Heart left ventricle (tissue), 13 donors: ENCODE measurements at regions not wholly inside any gene's neighbourhood (a gene's known extent, or its start where the extent isn't known, plus 50 kb on each side); places are given as distances from the start of the nearest gene placed in this dataset.

Experiments
- POLR2A ChIP-seq, 2 donors: fragments of 450-650 bp; IDR thresholded peaks; one replicate each; pipeline ENCODE4 v1.6.1; 2017; ENCODE audit warnings: antibody characterized with exemption in 2 of 2, mild to moderate bottlenecking in 2 of 2, moderate library complexity in 2 of 2
- TF ChIP-seq, protein P1 (sequence below), 12 donors: fragments of 200-600 bp; sonication (generic) in 4 of 12; IDR thresholded peaks; one replicate each; pipeline versions ENCODE4 v1.5.0 to v1.8.0; 2018 to 2022; ENCODE audit warnings: antibody characterized with exemption in 12 of 12, mild to moderate bottlenecking in 5 of 12
- donor health status: ischemic (EF 13 %, LVEDD 7.1; RV severe dilation, severe dysfunction).
- donor health status: DM: no; HTN: yes; CAD: no.
- donor health status: DM: no; HTN: no; CAD: no.
- donor health status: ischemic (EF 25% LVEDD 6.9; RV normal size, moderate dysfunction).
- donor health status: ischemic (EF 25% LVEDD 5.7; RV mildly dilated, moderate dysfunction).
- donor health status: ischemic (EF 35%, LVEDD 5.7; RV mildly dilated, moderate dysfunction).
- donor health status: nonischemic (EF 11% LVEDD 7.7; RV severe dilation, severe dysfunction).
- donor health status: DM: yes; HTN: yes; CAD: no.
- donor health status: PGD.
- donor health status: ischemic (EF 29% LVEDD 5.4; RV normal size, mild dysfunction).
- donor health status: nonischemic (EF 23%, LVEDD 6.1; RV moderate dilation, normal function).

DNA sequence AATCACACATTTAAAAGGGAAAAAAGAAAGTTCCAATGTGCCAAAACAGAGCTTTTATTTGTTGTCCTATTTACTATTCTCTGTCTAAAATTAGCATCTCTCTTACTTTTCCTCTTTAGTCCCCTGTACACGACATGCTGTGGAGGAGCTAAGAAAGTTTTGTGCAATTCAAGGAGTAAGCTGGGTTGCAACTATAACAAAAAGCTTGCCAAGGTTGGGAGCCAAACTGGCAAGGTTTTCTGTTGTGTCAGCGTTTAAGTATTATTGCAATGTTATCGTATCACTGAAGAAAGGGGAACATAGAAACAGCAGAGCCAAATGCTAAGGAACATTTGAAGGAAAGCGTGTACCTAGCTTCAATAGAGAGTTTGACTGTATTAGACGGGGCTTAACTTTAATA lies 680.8 kb downstream of the CETN3 start:
- TF ChIP-seq, protein P1, sequence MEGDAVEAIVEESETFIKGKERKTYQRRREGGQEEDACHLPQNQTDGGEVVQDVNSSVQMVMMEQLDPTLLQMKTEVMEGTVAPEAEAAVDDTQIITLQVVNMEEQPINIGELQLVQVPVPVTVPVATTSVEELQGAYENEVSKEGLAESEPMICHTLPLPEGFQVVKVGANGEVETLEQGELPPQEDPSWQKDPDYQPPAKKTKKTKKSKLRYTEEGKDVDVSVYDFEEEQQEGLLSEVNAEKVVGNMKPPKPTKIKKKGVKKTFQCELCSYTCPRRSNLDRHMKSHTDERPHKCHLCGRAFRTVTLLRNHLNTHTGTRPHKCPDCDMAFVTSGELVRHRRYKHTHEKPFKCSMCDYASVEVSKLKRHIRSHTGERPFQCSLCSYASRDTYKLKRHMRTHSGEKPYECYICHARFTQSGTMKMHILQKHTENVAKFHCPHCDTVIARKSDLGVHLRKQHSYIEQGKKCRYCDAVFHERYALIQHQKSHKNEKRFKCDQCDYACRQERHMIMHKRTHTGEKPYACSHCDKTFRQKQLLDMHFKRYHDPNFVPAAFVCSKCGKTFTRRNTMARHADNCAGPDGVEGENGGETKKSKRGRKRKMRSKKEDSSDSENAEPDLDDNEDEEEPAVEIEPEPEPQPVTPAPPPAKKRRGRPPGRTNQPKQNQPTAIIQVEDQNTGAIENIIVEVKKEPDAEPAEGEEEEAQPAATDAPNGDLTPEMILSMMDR (IDR thresholded peaks at IDR 0.05): no peak
- TF ChIP-seq POLR2A (IDR thresholded peaks at IDR 0.05): no peak
